NCI-H1436 treated with DMSO at 0.1 percent for 48 hours (cell line): ENCODE measurements at regions not wholly inside any gene's neighbourhood (a gene's known extent, or its start where the extent isn't known, plus 50 kb on each side); places are given as distances from the start of the nearest gene placed in this dataset.

Experiments used
- DNase-seq: peaks from one replicate; lab custom pipeline; 2025; lab: John Stamatoyannopoulos, UW

GRCh38 chr15:48046813-48047438 is 73.9 kb upstream of the SLC24A5 start:
- DNase-seq, result peak; percentile 42

GRCh38 chr15:48049736-48050135 is 71.1 kb upstream of the SLC24A5 start:
- no peak for DNase-seq

GRCh38 chr15:48052946-48053345 is 67.8 kb upstream of the SLC24A5 start:
- DNase-seq, result no peak

- DNase-seq, result no peak
Measured at GRCh38 chr15:48058371-48058770, 62.4 kb upstream of the SLC24A5 start.

GRCh38 chr15:48059791-48060190 is 61.0 kb upstream of the SLC24A5 start:
- DNase-seq, result no peak

GRCh38 chr15:48060396-48060795 is 60.4 kb upstream of the SLC24A5 start:
- no peak for DNase-seq

GRCh38 chr15:48061605-48062004 is 59.2 kb upstream of the SLC24A5 start:
- DNase-seq, result no peak

GRCh38 chr15:48062148-48062872 is 58.5 kb upstream of the SLC24A5 start:
- peak; percentile 67 for DNase-seq

GRCh38 chr15:48063411-48063985 is 57.3 kb upstream of the SLC24A5 start:
- no peak for DNase-seq

GRCh38 chr15:48064421-48064820 is 56.4 kb upstream of the SLC24A5 start:
- no peak for DNase-seq

GRCh38 chr15:48066456-48066855 is 54.3 kb upstream of the SLC24A5 start:
- DNase-seq, result no peak
